ENCODE measurements at regions not wholly inside any gene's neighbourhood (a gene's known extent, or its start where the extent isn't known, plus 50 kb on each side); places are given as distances from the start of the nearest gene placed in this dataset.

DNA sequence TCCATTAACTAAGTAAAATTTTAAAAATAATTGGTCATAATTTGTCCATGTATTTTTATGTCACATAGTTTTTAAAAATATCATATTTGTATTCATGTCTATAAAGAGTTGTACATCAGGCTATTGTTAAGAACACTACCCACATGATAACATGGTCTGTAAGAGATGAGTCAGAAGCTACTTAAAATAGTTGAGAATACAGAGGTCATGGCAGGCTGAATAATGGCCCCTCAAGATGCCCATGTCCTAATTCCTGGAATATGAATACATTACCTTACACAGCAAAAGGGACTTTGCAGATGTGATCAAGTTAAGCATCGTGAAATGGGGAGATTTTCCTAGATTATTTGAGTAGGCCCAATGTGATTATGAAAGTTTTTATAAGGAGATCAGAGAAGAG lies 782.9 kb upstream of the GOLIM4 start:
- Histone ChIP-seq H3K9me2 (no peaks in the 10 kb centered on the region), H3K27ac (ENCODE audit: low read depth in 2 of 2, low read length in 1 of 2) (no peak overlapping the region), H3K36me3 (replicated peaks in 1 of 2; ENCODE audit: control insufficient read depth in 1 of 2, insufficient read depth in 2 of 2, low read length in 1 of 2) (no peaks in the 10 kb centered on the region), H3K4me1 (ENCODE audit: control insufficient read depth in 1 of 2, insufficient read depth in 2 of 2, low read depth in 1 of 2, low read length in 1 of 2) (no peaks in the 10 kb centered on the region), H3K4me3 (ENCODE audit: low read depth in 2 of 2, low read length in 1 of 2) (no peak overlapping the region), H3K79me2 (ENCODE audit: insufficient read depth) (no peaks in the 10 kb centered on the region), H3F3A (replicated peaks; ENCODE audit: insufficient read depth) (no peaks in the 10 kb centered on the region), H3K9ac (no peak overlapping the region), H2AFZ (ENCODE audit: low read depth) (no peak overlapping the region), H3K4me2 (no peak overlapping the region), H4K20me1 (ENCODE audit: insufficient read depth) (no peaks in the 10 kb centered on the region), H3K9me3 (no peaks in the 10 kb centered on the region), H3K27me3 (ENCODE audit: insufficient read depth) (no peaks in the 10 kb centered on the region)
- TF ChIP-seq RXRA (IDR thresholded peaks at IDR 0.05; ENCODE audit: borderline replicate concordance, low read depth) (no peak), NRF1 (IDR thresholded peaks at IDR 0.05; ENCODE audit: low read depth, low read length) (no peak), SMC3 (IDR thresholded peaks at IDR 0.05; ENCODE audit: low read depth, low read length) (no peak), FOXJ3 (CRISPR knock-in tag; IDR thresholded peaks at IDR 0.05) (no peak), YY1 (IDR thresholded peaks at IDR 0.05; ENCODE audit: low read depth) (no peak), ELF1 (IDR thresholded peaks at IDR 0.05) (no peak), FOSL2 (IDR thresholded peaks at IDR 0.05; ENCODE audit: borderline replicate concordance, low read depth) (no peak), EP300 (IDR thresholded peaks at IDR 0.05; ENCODE audit: borderline replicate concordance in 1 of 2, low read depth in 1 of 2, low read length in 1 of 2) (no peak), TAF1 (IDR thresholded peaks at IDR 0.05; ENCODE audit: borderline replicate concordance, low read depth, low read length) (no peak), NFIC (IDR thresholded peaks at IDR 0.05; ENCODE audit: borderline replicate concordance) (no peak), TEAD4 (IDR thresholded peaks at IDR 0.05; ENCODE audit: borderline replicate concordance, insufficient read depth) (no peak)
- TF ChIP-seq, protein P1, sequence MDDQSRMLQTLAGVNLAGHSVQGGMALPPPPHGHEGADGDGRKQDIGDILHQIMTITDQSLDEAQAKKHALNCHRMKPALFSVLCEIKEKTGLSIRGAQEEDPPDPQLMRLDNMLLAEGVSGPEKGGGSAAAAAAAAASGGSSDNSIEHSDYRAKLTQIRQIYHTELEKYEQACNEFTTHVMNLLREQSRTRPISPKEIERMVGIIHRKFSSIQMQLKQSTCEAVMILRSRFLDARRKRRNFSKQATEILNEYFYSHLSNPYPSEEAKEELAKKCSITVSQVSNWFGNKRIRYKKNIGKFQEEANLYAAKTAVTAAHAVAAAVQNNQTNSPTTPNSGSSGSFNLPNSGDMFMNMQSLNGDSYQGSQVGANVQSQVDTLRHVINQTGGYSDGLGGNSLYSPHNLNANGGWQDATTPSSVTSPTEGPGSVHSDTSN (IDR thresholded peaks at IDR 0.05), result no peak
- TF ChIP-seq, protein P2, sequence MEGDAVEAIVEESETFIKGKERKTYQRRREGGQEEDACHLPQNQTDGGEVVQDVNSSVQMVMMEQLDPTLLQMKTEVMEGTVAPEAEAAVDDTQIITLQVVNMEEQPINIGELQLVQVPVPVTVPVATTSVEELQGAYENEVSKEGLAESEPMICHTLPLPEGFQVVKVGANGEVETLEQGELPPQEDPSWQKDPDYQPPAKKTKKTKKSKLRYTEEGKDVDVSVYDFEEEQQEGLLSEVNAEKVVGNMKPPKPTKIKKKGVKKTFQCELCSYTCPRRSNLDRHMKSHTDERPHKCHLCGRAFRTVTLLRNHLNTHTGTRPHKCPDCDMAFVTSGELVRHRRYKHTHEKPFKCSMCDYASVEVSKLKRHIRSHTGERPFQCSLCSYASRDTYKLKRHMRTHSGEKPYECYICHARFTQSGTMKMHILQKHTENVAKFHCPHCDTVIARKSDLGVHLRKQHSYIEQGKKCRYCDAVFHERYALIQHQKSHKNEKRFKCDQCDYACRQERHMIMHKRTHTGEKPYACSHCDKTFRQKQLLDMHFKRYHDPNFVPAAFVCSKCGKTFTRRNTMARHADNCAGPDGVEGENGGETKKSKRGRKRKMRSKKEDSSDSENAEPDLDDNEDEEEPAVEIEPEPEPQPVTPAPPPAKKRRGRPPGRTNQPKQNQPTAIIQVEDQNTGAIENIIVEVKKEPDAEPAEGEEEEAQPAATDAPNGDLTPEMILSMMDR (IDR thresholded peaks at IDR 0.05), result no peak
- TF ChIP-seq, protein P3, sequence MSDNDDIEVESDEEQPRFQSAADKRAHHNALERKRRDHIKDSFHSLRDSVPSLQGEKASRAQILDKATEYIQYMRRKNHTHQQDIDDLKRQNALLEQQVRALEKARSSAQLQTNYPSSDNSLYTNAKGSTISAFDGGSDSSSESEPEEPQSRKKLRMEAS (IDR thresholded peaks at IDR 0.05; ENCODE audit: low read depth), result no peak
- TF ChIP-seq, protein P4, sequence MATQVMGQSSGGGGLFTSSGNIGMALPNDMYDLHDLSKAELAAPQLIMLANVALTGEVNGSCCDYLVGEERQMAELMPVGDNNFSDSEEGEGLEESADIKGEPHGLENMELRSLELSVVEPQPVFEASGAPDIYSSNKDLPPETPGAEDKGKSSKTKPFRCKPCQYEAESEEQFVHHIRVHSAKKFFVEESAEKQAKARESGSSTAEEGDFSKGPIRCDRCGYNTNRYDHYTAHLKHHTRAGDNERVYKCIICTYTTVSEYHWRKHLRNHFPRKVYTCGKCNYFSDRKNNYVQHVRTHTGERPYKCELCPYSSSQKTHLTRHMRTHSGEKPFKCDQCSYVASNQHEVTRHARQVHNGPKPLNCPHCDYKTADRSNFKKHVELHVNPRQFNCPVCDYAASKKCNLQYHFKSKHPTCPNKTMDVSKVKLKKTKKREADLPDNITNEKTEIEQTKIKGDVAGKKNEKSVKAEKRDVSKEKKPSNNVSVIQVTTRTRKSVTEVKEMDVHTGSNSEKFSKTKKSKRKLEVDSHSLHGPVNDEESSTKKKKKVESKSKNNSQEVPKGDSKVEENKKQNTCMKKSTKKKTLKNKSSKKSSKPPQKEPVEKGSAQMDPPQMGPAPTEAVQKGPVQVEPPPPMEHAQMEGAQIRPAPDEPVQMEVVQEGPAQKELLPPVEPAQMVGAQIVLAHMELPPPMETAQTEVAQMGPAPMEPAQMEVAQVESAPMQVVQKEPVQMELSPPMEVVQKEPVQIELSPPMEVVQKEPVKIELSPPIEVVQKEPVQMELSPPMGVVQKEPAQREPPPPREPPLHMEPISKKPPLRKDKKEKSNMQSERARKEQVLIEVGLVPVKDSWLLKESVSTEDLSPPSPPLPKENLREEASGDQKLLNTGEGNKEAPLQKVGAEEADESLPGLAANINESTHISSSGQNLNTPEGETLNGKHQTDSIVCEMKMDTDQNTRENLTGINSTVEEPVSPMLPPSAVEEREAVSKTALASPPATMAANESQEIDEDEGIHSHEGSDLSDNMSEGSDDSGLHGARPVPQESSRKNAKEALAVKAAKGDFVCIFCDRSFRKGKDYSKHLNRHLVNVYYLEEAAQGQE (IDR thresholded peaks at IDR 0.05; ENCODE audit: low read depth, low read length), result no peak
- TF ChIP-seq, protein P5, sequence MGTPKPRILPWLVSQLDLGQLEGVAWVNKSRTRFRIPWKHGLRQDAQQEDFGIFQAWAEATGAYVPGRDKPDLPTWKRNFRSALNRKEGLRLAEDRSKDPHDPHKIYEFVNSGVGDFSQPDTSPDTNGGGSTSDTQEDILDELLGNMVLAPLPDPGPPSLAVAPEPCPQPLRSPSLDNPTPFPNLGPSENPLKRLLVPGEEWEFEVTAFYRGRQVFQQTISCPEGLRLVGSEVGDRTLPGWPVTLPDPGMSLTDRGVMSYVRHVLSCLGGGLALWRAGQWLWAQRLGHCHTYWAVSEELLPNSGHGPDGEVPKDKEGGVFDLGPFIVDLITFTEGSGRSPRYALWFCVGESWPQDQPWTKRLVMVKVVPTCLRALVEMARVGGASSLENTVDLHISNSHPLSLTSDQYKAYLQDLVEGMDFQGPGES (IDR thresholded peaks at IDR 0.05; ENCODE audit: low read depth, low read length), result no peak
- TF ChIP-seq, protein P6, sequence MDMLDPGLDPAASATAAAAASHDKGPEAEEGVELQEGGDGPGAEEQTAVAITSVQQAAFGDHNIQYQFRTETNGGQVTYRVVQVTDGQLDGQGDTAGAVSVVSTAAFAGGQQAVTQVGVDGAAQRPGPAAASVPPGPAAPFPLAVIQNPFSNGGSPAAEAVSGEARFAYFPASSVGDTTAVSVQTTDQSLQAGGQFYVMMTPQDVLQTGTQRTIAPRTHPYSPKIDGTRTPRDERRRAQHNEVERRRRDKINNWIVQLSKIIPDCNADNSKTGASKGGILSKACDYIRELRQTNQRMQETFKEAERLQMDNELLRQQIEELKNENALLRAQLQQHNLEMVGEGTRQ (IDR thresholded peaks at IDR 0.05; ENCODE audit: borderline replicate concordance, low read depth, low read length), result no peak
- POLR2A ChIA-PET, result no interaction called here
- WGBS (ENCODE audit: low lambda C conversion rate), result 38% methylated on average over 1 of the region's 1 CpG
- CTCF ChIA-PET, result interaction anchor here (4.9 kb wide), 1 partner anchor 13 kb away, joined by 40 read pairs; no protein-coding TSS in a partner anchor
- no peak for DNase-seq

Data from SK-N-SH (cell line).